Neural progenitor cell (in vitro differentiated cells): ENCODE measurements at regions not wholly inside any gene's neighbourhood (a gene's known extent, or its start where the extent isn't known, plus 50 kb on each side); places are given as distances from the start of the nearest gene placed in this dataset.

ENCODE experiments used
- DNase-seq: peaks from one replicate; pipeline ENCODE4 v3.0.0-alpha.2; 2016; ENCODE audit warnings: low spot score
- H2AFZ ChIP-seq: fragments of 200-600 bp; sonication (generic); replicated peaks from 2 replicates; pipeline ENCODE4 v1.6.1; 2016; ENCODE audit warnings: antibody characterized with exemption
- H3F3A ChIP-seq: fragments of 200-600 bp; sonication (generic); 2 replicates; pipeline ENCODE4 v1.6.1; 2016; ENCODE audit warnings: antibody characterized with exemption, low read depth
- H3K27ac ChIP-seq: fragments of 200-600 bp; sonication (generic); 2 replicates; pipeline ENCODE4 v1.5.1; 2016; ENCODE audit warnings: mild to moderate bottlenecking
- H3K27me3 ChIP-seq: fragments of 200-600 bp; sonication (generic); 2 replicates; pipeline ENCODE4 v1.6.1; 2016; ENCODE audit warnings: mild to moderate bottlenecking, moderate library complexity
- H3K36me3 ChIP-seq: fragments of 200-600 bp; sonication (generic); 2 replicates; pipeline ENCODE4 v1.5.1; 2016
- H3K4me1 ChIP-seq: fragments of 200-600 bp; sonication (generic); 2 replicates; pipeline ENCODE4 v1.6.1; 2016; ENCODE audit warnings: mixed run types
- H3K4me2 ChIP-seq: fragments of 200-600 bp; sonication (generic); 2 replicates; pipeline ENCODE4 v1.6.1; 2016
- H3K4me3 ChIP-seq: fragments of 200-600 bp; sonication (generic); 2 replicates; pipeline ENCODE4 v1.5.1; 2016
- H3K79me2 ChIP-seq: fragments of 200-600 bp; sonication (generic); 2 replicates; pipeline ENCODE4 v1.6.1; 2016; ENCODE audit warnings: low read depth
- H3K9ac ChIP-seq: fragments of 200-600 bp; sonication (generic); 2 replicates; pipeline ENCODE4 v1.6.1; 2016
- H3K9me3 ChIP-seq: fragments of 200-600 bp; sonication (generic); 2 replicates; pipeline ENCODE4 v1.5.1; 2016; ENCODE audit warnings: low read depth
- H4K20me1 ChIP-seq: fragments of 200-600 bp; sonication (generic); 2 replicates; pipeline ENCODE4 v1.6.1; 2016; ENCODE audit warnings: low read depth
- H3K27ac Mint-ChIP-seq: 3 replicates; pipeline ENCODE4 v1.8.0; 2021; ENCODE audit warnings: mixed read lengths
- H3K27me3 Mint-ChIP-seq: 2 replicates; pipeline ENCODE4 v1.8.0; 2022; ENCODE audit warnings: low read depth, mild to moderate bottlenecking, inconsistent platforms, moderate library complexity, mixed read lengths; ENCODE audit not compliant: insufficient read depth
- H3K36me3 Mint-ChIP-seq: 3 replicates; pipeline ENCODE4 v1.8.0; 2021; ENCODE audit warnings: mixed read lengths
- H3K4me1 Mint-ChIP-seq: 3 replicates; pipeline ENCODE4 v1.8.0; 2021; ENCODE audit warnings: mixed read lengths
- H3K4me3 Mint-ChIP-seq: 3 replicates; pipeline ENCODE4 v1.8.0; 2021; ENCODE audit warnings: mild to moderate bottlenecking, moderate library complexity, mixed read lengths
- H3K9me3 Mint-ChIP-seq: 3 replicates; pipeline ENCODE4 v1.8.0; 2020; ENCODE audit warnings: mixed read lengths
- CTCF ChIP-seq: fragments of 200-600 bp; sonication (generic); IDR thresholded peaks from 2 replicates; pipeline ENCODE4 v1.5.1; 2017; ENCODE audit warnings: antibody characterized with exemption, mild to moderate bottlenecking
- EZH2 ChIP-seq: fragments of 200-600 bp; sonication (generic); IDR thresholded peaks from 2 replicates; pipeline ENCODE4 v1.6.1; 2017; ENCODE audit warnings: antibody characterized with exemption, mild to moderate bottlenecking, moderate library complexity
- EZH2phosphoT487 ChIP-seq: fragments of 200-600 bp; sonication (generic); IDR thresholded peaks from 2 replicates; pipeline ENCODE4 v1.6.1; 2017; ENCODE audit warnings: antibody characterized with exemption

DNA sequence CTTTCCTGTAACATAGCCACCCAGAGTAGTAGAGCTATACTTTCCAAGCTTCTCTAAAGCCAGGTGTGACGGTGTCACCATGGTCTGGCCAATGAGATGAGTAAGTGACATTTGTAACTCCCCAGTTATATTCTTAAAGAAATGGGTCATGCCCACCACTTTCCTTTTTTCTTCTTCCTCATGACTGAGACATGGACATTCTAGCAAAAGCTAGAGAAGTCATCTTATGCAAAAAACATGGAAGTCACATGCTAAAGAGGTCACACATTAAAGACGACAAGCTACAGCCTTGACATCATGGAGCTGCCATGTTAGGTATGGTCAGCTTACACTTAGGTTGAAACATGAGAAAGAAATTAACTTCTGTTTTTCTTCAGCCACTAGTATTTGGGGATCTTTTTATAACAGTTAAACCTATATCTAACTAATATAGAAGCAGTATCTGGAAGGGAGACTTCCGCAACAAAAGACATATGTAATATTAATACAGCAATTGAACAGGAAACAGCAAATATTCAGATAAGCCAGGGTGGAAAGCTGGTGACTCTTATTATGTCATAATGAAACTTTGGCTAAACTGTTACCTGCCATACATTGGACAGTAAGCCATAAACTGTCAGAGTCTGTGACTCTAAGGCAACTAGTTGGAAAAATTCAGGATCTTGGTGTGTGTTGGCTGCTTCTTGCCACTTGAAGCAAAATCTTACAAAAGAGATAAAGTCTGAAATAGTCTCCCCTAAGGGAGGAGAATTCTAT, 54.7 kb upstream of the SNX2 start:
- no peak for DNase-seq
- H4K20me1 ChIP-seq, result no peaks in the 10 kb centered on the region
- no peak overlapping the region for H3K4me2 ChIP-seq
- no peaks in the 10 kb centered on the region for H3K9me3 ChIP-seq
- no peaks in the 10 kb centered on the region for H3K4me1 Mint-ChIP-seq
- TF ChIP-seq EZH2 (no peak), CTCF (no peak)
- no peak overlapping the region for H3K27ac Mint-ChIP-seq
- H3K4me1 ChIP-seq, result no peaks in the 10 kb centered on the region
- no peaks in the 10 kb centered on the region for H3K27me3 ChIP-seq
- no peaks in the 10 kb centered on the region for H3F3A ChIP-seq
- no peak overlapping the region for H3K4me3 Mint-ChIP-seq
- no peak overlapping the region for H2AFZ ChIP-seq
- no peak overlapping the region for H3K4me3 ChIP-seq
- no peaks in the 10 kb centered on the region for H3K9me3 Mint-ChIP-seq
- no peak overlapping the region for H3K9ac ChIP-seq
- H3K27ac ChIP-seq, result no peak overlapping the region
- H3K27me3 Mint-ChIP-seq, result no peaks in the 10 kb centered on the region
- no peaks in the 10 kb centered on the region for H3K36me3 ChIP-seq
- H3K36me3 Mint-ChIP-seq, result no peaks in the 10 kb centered on the region
- H3K79me2 ChIP-seq, result no peaks in the 10 kb centered on the region

DNA sequence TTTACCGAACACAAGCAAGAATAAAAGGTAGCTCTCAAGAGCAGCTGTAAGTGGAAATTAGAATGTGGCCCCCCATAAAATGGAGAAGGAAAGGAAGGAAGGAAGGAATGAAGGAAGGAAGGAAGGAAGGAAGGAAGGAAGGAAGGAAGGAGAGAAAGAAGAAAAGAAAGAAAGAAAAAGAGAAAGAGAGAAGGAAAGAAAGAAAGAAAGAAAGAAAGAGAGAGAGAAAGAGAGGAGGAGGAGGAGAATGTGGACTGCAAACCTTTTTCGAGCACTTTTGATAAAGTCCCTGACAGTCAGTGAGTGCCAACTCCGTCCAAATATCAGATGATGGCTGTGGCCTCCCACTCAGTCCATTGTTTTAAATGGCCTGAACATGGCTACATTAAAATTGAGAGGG, 53.8 kb upstream of the SNX2 start:
- Histone ChIP-seq H3K9me3 (no peaks in the 10 kb centered on the region), H4K20me1 (no peaks in the 10 kb centered on the region), H3K36me3 (no peaks in the 10 kb centered on the region), H3K27ac (no peak overlapping the region), H2AFZ (no peak overlapping the region), H3K79me2 (no peaks in the 10 kb centered on the region), H3K4me1 (no peaks in the 10 kb centered on the region), H3F3A (no peaks in the 10 kb centered on the region), H3K27me3 (no peaks in the 10 kb centered on the region), H3K4me3 (no peak overlapping the region), H3K4me2 (no peak overlapping the region), H3K9ac (no peak overlapping the region)
- no peak overlapping the region for H3K27ac Mint-ChIP-seq
- no peaks in the 10 kb centered on the region for H3K27me3 Mint-ChIP-seq
- H3K4me1 Mint-ChIP-seq, result no peaks in the 10 kb centered on the region
- no peak overlapping the region for H3K4me3 Mint-ChIP-seq
- TF ChIP-seq EZH2 (no peak), CTCF (no peak), EZH2phosphoT487 (no peak)
- no peak for DNase-seq
- no peaks in the 10 kb centered on the region for H3K36me3 Mint-ChIP-seq
- H3K9me3 Mint-ChIP-seq, result no peaks in the 10 kb centered on the region

DNA sequence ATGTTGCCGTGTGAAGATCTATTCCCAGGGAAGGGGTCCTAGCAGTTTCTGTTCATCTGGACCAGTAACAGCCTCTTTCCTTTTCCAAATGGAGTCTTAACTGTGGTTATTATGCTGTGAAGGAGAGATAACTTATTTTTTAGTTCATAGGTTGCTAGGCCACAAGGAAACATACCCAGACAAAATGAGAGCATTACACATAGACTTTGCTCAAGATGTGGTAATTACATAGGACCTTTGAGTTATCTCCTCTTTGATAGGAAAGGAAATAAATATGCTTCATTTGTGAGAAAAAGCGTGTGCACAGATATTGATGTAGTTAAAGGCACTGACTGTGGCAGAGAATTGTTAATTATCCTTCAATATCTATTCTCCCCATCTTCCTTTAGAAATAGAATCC, 52.5 kb upstream of the SNX2 start:
- H3K4me1 Mint-ChIP-seq, result no peaks in the 10 kb centered on the region
- H3K36me3 ChIP-seq, result no peaks in the 10 kb centered on the region
- no peak for DNase-seq
- no peaks in the 10 kb centered on the region for H3F3A ChIP-seq
- H3K27ac ChIP-seq, result no peak overlapping the region
- no peaks in the 10 kb centered on the region for H4K20me1 ChIP-seq
- H3K27me3 ChIP-seq, result no peaks in the 10 kb centered on the region
- H2AFZ ChIP-seq, result no peak overlapping the region
- H3K4me3 ChIP-seq, result no peak overlapping the region
- no peak overlapping the region for H3K4me2 ChIP-seq
- no peaks in the 10 kb centered on the region for H3K27me3 Mint-ChIP-seq
- TF ChIP-seq CTCF (no peak), EZH2 (no peak)
- no peaks in the 10 kb centered on the region for H3K9me3 ChIP-seq
- no peak overlapping the region for H3K27ac Mint-ChIP-seq
- no peak overlapping the region for H3K9ac ChIP-seq
- no peak overlapping the region for H3K4me3 Mint-ChIP-seq
- H3K79me2 ChIP-seq, result no peaks in the 10 kb centered on the region
- H3K9me3 Mint-ChIP-seq, result no peaks in the 10 kb centered on the region
- H3K4me1 ChIP-seq, result no peaks in the 10 kb centered on the region
- no peaks in the 10 kb centered on the region for H3K36me3 Mint-ChIP-seq
